ENCODE measurements at regions not wholly inside any gene's neighbourhood (a gene's known extent, or its start where the extent isn't known, plus 50 kb on each side); places are given as distances from the start of the nearest gene placed in this dataset.

DNA sequence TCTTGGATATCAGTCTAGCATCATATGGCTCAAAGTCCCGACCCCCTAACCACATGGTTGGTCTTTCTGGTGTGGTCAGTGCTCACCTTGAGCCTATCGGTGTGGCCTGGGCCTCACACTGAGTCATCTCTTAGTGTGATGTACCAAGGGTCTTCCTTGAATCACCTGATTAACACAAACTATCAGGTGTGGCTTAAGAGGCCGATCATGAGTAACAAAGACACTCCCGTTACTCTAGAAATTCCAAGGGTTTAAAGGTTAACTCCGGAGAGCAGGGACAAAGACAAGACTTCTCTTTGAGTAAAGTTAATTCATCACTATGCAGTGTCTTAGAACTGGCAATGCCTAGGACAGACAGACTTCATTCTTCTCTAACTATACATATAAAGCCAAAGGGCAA is 52.3 kb upstream of the ARMC3 start:
- H3K27ac ChIP-seq = no peak overlapping the region
- TF ChIP-seq, protein P1, sequence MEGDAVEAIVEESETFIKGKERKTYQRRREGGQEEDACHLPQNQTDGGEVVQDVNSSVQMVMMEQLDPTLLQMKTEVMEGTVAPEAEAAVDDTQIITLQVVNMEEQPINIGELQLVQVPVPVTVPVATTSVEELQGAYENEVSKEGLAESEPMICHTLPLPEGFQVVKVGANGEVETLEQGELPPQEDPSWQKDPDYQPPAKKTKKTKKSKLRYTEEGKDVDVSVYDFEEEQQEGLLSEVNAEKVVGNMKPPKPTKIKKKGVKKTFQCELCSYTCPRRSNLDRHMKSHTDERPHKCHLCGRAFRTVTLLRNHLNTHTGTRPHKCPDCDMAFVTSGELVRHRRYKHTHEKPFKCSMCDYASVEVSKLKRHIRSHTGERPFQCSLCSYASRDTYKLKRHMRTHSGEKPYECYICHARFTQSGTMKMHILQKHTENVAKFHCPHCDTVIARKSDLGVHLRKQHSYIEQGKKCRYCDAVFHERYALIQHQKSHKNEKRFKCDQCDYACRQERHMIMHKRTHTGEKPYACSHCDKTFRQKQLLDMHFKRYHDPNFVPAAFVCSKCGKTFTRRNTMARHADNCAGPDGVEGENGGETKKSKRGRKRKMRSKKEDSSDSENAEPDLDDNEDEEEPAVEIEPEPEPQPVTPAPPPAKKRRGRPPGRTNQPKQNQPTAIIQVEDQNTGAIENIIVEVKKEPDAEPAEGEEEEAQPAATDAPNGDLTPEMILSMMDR (conservative IDR thresholded peaks at IDR 0.05) = no peak
- TF ChIP-seq ZFX (IDR thresholded peaks at IDR 0.05) = no peak

DNA sequence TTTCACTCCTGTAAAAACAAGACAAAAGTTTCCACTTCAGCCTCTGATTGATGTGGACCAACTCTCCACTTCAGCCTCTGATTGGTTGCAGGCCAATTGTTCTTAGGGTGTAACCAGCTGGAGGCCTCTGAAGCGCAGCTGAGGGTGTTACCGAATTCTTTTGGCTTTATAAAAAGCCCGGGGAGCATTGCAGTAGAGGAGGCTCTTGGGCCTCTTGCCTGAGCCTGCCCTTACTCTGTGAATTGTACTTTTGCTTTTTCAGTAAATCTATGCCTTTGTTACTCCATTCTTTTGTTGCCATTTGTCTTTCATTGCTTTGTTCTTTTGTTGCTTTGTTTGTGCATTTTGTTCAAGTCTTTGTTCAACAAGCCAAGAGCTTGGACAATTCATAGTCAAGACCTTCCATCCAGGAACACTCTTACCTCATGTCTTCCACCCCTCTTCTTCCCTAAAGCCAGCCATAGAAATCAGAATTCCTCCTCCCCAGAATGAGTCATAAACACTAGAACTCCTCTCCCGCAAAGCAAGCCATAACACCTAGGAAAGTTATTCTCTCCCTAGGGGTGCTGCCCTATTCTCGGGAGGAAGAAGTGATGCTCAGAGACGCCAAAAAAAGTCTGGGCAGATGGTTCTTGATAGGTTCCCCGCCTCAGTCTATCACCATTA is 53.5 kb upstream of the ARMC3 start:
- H3K27ac ChIP-seq = no peak overlapping the region
- TF ChIP-seq ZFX (IDR thresholded peaks at IDR 0.05) = no peak
- TF ChIP-seq, protein P1 (conservative IDR thresholded peaks at IDR 0.05) = no peak

DNA sequence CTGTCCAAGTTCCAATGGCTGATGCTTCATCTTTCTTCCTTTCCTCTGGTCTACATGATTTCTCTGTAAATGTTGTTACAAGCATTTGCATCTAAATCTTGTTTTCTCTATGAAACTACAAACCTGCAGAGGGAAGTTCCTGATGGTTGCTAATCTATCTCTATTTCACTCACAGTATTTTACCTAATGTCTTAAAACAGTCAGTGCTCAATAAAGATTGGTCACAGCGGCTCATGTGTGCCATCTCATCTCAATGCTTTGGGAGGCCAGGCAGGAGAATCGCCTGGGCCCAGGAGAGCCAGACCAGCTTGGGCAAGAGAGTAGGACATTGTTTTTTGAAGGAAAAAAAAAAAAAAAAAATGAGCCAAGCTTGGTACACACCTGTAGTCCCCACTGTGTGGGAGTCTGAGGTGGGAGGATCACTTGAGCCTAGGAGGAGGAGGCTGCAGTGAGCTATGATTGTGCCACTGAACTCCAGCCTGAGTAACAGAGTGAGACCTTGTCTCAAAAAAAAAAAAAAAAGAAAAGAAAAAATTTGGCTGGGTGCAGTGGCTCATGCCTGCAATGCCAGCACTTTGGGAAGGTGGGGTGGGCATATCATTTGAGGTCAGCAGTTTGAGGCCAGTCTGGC is 71.3 kb upstream of the ARMC3 start:
- no peak overlapping the region for H3K27ac ChIP-seq
- no peak for TF ChIP-seq ZFX (IDR thresholded peaks at IDR 0.05)
- TF ChIP-seq, protein P1 (conservative IDR thresholded peaks at IDR 0.05) = no peak

DNA sequence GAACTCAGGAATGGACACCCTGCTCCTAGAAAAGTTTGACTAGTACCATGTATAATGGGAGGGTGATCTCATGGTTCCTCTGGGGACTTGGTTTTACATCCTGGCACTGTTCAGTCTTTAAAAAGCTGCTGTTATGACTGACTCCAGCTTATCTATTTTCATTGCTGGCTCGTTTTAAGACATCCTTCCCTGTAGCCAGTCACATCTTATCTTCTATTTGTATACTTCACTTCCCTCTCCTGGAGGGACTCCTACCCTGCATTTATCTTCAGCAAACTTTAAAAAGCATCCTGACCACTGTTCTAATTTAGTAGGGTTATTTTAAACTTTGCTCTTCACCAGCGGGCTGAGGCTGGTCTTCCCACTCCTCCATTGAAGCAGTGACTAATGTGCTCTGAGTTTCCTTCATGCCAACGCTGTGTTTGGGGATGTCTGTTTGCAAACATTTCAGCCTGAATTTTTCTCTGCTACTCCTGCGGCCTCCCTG is 72.9 kb upstream of the ARMC3 start:
- H3K27ac ChIP-seq = no peak overlapping the region
- TF ChIP-seq, protein P1 (conservative IDR thresholded peaks at IDR 0.05) = no peak
- TF ChIP-seq ZFX (IDR thresholded peaks at IDR 0.05) = no peak

DNA sequence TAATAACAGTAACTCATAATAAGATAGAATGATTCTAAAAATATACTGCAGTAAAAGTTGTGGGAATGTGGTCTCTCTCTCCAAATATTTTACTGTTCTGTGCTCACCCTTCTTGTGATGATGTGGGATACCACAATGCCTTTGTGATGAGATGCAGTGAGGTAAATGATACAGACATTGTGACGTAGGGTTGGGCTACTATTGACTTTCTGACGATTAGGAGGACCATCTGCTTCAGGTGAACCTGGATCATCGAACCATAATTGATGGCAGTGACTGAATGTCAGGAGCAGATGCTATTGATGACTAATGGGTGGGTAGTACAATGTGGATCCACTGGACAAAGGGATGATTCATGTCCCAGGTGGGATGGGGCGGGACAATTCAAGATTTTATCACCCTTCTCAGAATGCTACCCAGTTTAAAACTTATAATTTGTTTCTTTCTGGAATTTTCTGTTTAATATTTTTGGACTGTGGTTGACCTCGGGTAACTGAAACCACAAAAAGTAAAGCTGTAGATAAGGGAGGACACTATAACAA is 73.9 kb upstream of the ARMC3 start:
- H3K27ac ChIP-seq = no peak overlapping the region
- TF ChIP-seq, protein P1 (conservative IDR thresholded peaks at IDR 0.05) = no peak
- no peak for TF ChIP-seq ZFX (IDR thresholded peaks at IDR 0.05)

DNA sequence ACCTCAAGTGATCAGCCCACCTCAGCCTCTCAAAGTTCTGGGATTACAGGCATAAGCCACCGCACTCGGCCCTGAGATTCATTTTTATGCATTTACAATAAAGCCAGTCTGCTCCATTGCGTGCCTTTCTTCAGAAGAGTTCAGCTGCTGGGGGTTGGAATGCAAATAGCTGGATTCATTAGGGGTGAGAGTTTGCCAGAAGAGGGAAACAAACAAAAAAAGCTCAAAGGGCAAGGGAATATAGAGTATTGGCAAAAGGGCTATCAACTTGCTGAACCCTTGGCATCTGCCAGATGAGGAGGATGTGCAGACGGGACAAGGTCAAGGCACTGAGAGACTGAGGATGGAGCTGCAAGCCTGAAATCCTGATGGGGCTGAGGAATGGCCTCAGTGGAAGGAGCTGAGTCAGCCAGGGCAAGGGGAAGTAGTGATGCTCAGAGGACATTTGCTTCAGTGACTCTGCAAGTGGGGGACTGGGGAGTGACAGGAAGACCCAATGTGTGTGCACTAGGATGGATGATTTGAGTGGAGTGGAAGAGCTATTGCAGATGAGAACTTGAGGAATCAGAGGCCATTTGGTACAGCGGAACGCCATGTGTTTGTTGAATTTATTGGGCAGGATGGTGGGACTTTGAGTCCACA is 75.0 kb upstream of the ARMC3 start:
- no peak for TF ChIP-seq ZFX (IDR thresholded peaks at IDR 0.05)
- TF ChIP-seq, protein P1 (conservative IDR thresholded peaks at IDR 0.05) = no peak

DNA sequence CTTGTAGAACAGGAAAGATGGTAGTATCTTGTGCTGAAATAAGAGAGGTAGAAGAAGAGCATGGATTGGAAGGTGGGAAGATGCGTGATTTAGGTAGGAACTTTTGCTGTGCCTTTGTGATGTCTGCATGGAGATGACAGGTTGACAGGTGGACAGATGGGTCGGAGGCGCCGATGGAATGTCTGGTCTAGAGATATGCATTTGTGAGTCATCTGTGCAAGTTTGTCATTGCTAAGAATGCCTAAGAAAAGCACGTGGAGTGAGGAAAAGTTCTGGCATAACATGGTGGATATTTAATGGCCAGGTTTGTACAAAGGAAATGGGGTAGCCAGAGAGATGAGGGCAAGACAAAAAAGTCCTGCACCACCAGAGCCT is 76.0 kb upstream of the ARMC3 start:
- H3K27ac ChIP-seq = no peak overlapping the region
- TF ChIP-seq, protein P1 (conservative IDR thresholded peaks at IDR 0.05) = no peak
- no peak for TF ChIP-seq ZFX (IDR thresholded peaks at IDR 0.05)

More for the DNA sequence above, 75.0 kb upstream of the ARMC3 start:
- H3K27ac ChIP-seq = no peak overlapping the region
